ENCODE measurements at regions not wholly inside any gene's neighbourhood (a gene's known extent, or its start where the extent isn't known, plus 50 kb on each side); places are given as distances from the start of the nearest gene placed in this dataset.

DNA sequence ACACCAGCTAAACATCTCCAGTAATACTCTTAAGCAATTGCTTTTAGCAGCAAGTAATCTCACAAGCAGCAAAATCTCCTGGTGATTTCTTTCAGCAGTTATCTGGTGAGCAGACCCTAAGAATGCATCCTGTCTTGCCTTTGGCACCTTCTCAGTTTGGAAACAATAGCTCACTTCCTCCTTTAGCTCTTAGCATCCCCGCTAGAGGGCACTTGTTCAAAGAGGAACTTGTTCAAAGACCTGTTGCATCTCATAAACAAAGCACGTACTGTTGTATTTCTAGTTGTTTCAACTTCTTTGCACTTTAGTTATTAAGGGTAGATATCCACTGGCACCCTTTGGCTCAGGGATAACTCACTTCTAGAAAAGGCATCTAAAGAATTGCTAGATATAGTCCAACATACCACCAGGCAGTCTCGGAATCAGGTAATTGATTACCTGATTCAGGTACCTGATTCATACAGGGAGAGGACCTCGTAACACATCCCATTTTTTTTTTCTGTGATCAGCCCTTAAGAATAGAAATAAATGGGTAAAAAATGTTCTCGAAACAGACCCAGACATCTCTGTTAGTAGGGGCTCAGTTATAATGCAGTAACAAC is 81.9 kb upstream of the QRFPR start (continued):
- peak; percentile 76 to 84 (median 77) for TF ChIP-seq CTCF (IDR thresholded peaks at IDR 0.05 in 2 of 3, conservative IDR thresholded peaks at IDR 0.05 in 1 of 3; ENCODE audit: control insufficient read depth in 2 of 3, extremely low read depth in 1 of 3, insufficient read depth in 1 of 3, low read depth in 3 of 3, low read length in 3 of 3)

DNA sequence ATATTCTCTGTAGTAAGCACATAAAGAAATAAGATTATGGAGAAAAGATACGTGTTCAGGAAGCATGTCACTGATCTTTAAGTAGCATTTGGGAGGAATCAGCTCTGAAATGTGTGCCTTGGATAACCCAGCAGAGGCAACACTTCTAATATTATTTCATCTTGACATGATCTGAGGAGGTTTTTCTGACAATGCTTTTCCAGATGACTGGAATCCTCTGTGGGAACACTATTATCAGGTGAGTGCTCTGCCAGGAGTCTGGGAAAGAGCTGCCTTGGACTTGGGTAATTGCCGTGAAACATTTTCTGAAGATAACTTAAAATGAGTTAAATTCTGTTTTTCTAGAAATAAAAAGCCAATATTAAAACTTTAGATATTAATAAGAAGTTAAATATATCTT is 78.2 kb upstream of the QRFPR start:
- no peaks in the 10 kb centered on the region for H3K79me2 ChIP-seq (ENCODE audit: control insufficient read depth, insufficient read depth, low read length)
- FAIRE-seq (no peak), DNase-seq (ENCODE audit: low read depth, low spot score) (no peak), ATAC-seq (no peak)
- BruUV-seq (replicated peaks), result no TSS peak
- H2AFZ ChIP-seq (ENCODE audit: control insufficient read depth, low read depth, low read length), result no peak overlapping the region
- no peaks in the 10 kb centered on the region for H4K20me1 ChIP-seq (ENCODE audit: control insufficient read depth, insufficient read depth)
- no peak overlapping the region for H3K4me3 ChIP-seq
- ChIA-PET RAD21 (ENCODE audit: unreplicated experiment) (interaction anchor here (1.1 kb wide), 1 partner anchor 32 kb away, joined by 3 read pairs; no protein-coding TSS in a partner anchor), POLR2A (no interaction called here), SMC1A (ENCODE audit: uncharacterized antibody, unreplicated experiment) (interaction anchor here (0.6 to 1.0 kb wide), 2 partner anchors 18 to 302 kb away, joined by 3 read pairs; no protein-coding TSS in a partner anchor), CTCF (interaction anchor here (1.1 to 1.9 kb wide), 3 partner anchors 9 to 267 kb away, joined by 3 to 5 read pairs (median 4); no protein-coding TSS in a partner anchor)
- H3K27ac ChIP-seq (ENCODE audit: control insufficient read depth, insufficient read depth), result no peak overlapping the region
- H3K9ac ChIP-seq (ENCODE audit: control insufficient read depth, insufficient read depth, low read length), result no peak overlapping the region
- H3K4me2 ChIP-seq (ENCODE audit: control insufficient read depth, insufficient read depth), result no peak overlapping the region
- in situ Hi-C loops (cut with MboI), result no loop called here
- no peaks in the 10 kb centered on the region for H3K36me3 ChIP-seq (ENCODE audit: control insufficient read depth in 2 of 2, insufficient read depth in 2 of 2, low read length in 1 of 2)
- no peaks in the 10 kb centered on the region; a peak in 2 of 4 replicates for H3K27me3 ChIP-seq (replicated peaks in 1 of 2; ENCODE audit: control insufficient read depth in 2 of 2, insufficient read depth in 2 of 2, low read length in 1 of 2)
- no peaks in the 10 kb centered on the region for H3K4me1 ChIP-seq (ENCODE audit: control insufficient read depth, insufficient read depth, low read length)
- H3K9me3 ChIP-seq (replicated peaks; ENCODE audit: control insufficient read depth, insufficient read depth, low read length), result no peaks in the 10 kb centered on the region
- intact Hi-C loops (cut with micrococcal nuclease; ENCODE audit: unreplicated experiment), result no loop called here
- WGBS (ENCODE audit: insufficient coverage, insufficient replicate concordance, low lambda C conversion rate, missing lambda C conversion rate), result 32% methylated on average over 2 of the region's 2 CpGs
- TF ChIP-seq POU2F2 (IDR thresholded peaks at IDR 0.05; ENCODE audit: borderline replicate concordance, low read depth, low read length), result no peak
- TF ChIP-seq, protein P1, sequence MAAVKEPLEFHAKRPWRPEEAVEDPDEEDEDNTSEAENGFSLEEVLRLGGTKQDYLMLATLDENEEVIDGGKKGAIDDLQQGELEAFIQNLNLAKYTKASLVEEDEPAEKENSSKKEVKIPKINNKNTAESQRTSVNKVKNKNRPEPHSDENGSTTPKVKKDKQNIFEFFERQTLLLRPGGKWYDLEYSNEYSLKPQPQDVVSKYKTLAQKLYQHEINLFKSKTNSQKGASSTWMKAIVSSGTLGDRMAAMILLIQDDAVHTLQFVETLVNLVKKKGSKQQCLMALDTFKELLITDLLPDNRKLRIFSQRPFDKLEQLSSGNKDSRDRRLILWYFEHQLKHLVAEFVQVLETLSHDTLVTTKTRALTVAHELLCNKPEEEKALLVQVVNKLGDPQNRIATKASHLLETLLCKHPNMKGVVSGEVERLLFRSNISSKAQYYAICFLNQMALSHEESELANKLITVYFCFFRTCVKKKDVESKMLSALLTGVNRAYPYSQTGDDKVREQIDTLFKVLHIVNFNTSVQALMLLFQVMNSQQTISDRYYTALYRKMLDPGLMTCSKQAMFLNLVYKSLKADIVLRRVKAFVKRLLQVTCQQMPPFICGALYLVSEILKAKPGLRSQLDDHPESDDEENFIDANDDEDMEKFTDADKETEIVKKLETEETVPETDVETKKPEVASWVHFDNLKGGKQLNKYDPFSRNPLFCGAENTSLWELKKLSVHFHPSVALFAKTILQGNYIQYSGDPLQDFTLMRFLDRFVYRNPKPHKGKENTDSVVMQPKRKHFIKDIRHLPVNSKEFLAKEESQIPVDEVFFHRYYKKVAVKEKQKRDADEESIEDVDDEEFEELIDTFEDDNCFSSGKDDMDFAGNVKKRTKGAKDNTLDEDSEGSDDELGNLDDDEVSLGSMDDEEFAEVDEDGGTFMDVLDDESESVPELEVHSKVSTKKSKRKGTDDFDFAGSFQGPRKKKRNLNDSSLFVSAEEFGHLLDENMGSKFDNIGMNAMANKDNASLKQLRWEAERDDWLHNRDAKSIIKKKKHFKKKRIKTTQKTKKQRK (IDR thresholded peaks at IDR 0.05; ENCODE audit: low read depth, low read length), result no peak
- TF ChIP-seq EED (IDR thresholded peaks at IDR 0.05; ENCODE audit: low read depth), result no peak
- TF ChIP-seq IRF4 (IDR thresholded peaks at IDR 0.05; ENCODE audit: low read depth, low read length), result no peak
- TF ChIP-seq ASH2L (IDR thresholded peaks at IDR 0.05; ENCODE audit: borderline replicate concordance, low read depth), result no peak
- TF ChIP-seq, protein P2, sequence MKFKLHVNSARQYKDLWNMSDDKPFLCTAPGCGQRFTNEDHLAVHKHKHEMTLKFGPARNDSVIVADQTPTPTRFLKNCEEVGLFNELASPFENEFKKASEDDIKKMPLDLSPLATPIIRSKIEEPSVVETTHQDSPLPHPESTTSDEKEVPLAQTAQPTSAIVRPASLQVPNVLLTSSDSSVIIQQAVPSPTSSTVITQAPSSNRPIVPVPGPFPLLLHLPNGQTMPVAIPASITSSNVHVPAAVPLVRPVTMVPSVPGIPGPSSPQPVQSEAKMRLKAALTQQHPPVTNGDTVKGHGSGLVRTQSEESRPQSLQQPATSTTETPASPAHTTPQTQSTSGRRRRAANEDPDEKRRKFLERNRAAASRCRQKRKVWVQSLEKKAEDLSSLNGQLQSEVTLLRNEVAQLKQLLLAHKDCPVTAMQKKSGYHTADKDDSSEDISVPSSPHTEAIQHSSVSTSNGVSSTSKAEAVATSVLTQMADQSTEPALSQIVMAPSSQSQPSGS (IDR thresholded peaks at IDR 0.05; ENCODE audit: low read length), result no peak
- TF ChIP-seq EZH2 (IDR thresholded peaks at IDR 0.05; ENCODE audit: borderline replicate concordance, control insufficient read depth, low read depth, low read length), result no peak
- TF ChIP-seq RELA (IDR thresholded peaks at IDR 0.05; ENCODE audit: borderline replicate concordance, partially characterized antibody), result no peak
- no peak for TF ChIP-seq NFYB (IDR thresholded peaks at IDR 0.05; ENCODE audit: insufficient read depth, low read depth, low read length)
- TF ChIP-seq SRF (IDR thresholded peaks at IDR 0.05; ENCODE audit: low read depth in 2 of 2, low read length in 2 of 2), result no peak
- no peak for TF ChIP-seq NR2C1 (IDR thresholded peaks at IDR 0.05)
- TF ChIP-seq ELK1 (IDR thresholded peaks at IDR 0.05; ENCODE audit: low read depth, low read length), result no peak
- no peak for TF ChIP-seq HDAC6 (IDR thresholded peaks at IDR 0.05; ENCODE audit: unreplicated experiment)

Measured in GM12878 (cell line).